GM18861 (cell line): ENCODE measurements at regions not wholly inside any gene's neighbourhood (a gene's known extent, or its start where the extent isn't known, plus 50 kb on each side); places are given as distances from the start of the nearest gene placed in this dataset.
"Not testable (repeated sequence)": the region's sequence is repeated elsewhere in the genome, so short reads cannot be mapped to it uniquely, and the experiment has no call there.

ENCODE experiments used
- ATAC-seq: cut with Tn5 transposase; IDR thresholded peaks from one replicate; pipeline ENCODE4 v1.9.1; 2021; ENCODE audit not compliant: unreplicated experiment

- no peak for ATAC-seq
These were observed 222.4 kb downstream of the ANTXR2 start for GRCh38 chr4:79850626-79851025.

- ATAC-seq = no peak
These were observed 224.7 kb downstream of the ANTXR2 start for GRCh38 chr4:79848329-79848728.

GRCh38 chr4:79847411-79847810, 225.6 kb downstream of the ANTXR2 start:
- no peak for ATAC-seq

- ATAC-seq = no peak
These were observed 230.9 kb downstream of the ANTXR2 start for GRCh38 chr4:79842162-79842561.

GRCh38 chr4:79833857-79834256, 239.2 kb downstream of the ANTXR2 start:
- no peak for ATAC-seq

GRCh38 chr4:79831701-79832514, 241.1 kb downstream of the ANTXR2 start:
- no peak for ATAC-seq

- no peak for ATAC-seq
These were observed 241.9 kb downstream of the ANTXR2 start for GRCh38 chr4:79831119-79831528.

GRCh38 chr4:79827283-79827682, 245.7 kb downstream of the ANTXR2 start:
- no peak for ATAC-seq

- ATAC-seq = no peak
These were observed 249.8 kb downstream of the ANTXR2 start for GRCh38 chr4:79823148-79823763.

- ATAC-seq = no peak
These were observed 252.6 kb downstream of the ANTXR2 start for GRCh38 chr4:79820427-79820826.

GRCh38 chr4:79807933-79808332, 265.1 kb downstream of the ANTXR2 start:
- ATAC-seq = not testable (repeated sequence)

- no peak for ATAC-seq
These were observed 275.0 kb downstream of the ANTXR2 start for GRCh38 chr4:79798047-79798446.

- no peak for ATAC-seq
These were observed 276.1 kb downstream of the ANTXR2 start for GRCh38 chr4:79796948-79797347.

GRCh38 chr4:79788884-79789283, 284.1 kb downstream of the ANTXR2 start:
- no peak for ATAC-seq

GRCh38 chr4:79780129-79780528, 292.9 kb downstream of the ANTXR2 start:
- no peak for ATAC-seq

GRCh38 chr4:79772510-79772909, 300.5 kb downstream of the ANTXR2 start:
- no peak for ATAC-seq

GRCh38 chr4:79764120-79764519, 308.9 kb downstream of the ANTXR2 start:
- ATAC-seq = no peak

GRCh38 chr4:79763486-79764075, 309.4 kb downstream of the ANTXR2 start:
- no peak for ATAC-seq

- peak; percentile 56 for ATAC-seq
These were observed 313.2 kb downstream of the ANTXR2 start for GRCh38 chr4:79759793-79760192.

GRCh38 chr4:79757600-79757999, 315.4 kb downstream of the ANTXR2 start:
- no peak for ATAC-seq

- no peak for ATAC-seq
These were observed 316.7 kb downstream of the ANTXR2 start for GRCh38 chr4:79756140-79756895.
